Thoracic aorta (tissue), 2 donors: ENCODE measurements at regions not wholly inside any gene's neighbourhood (a gene's known extent, or its start where the extent isn't known, plus 50 kb on each side); places are given as distances from the start of the nearest gene placed in this dataset.

Experiments used
- ATAC-seq: fragments of 150-250 bp; one replicate; pipeline ENCODE4 v1.8.0; 2017; ENCODE audit warnings: low read depth; ENCODE audit not compliant: insufficient number of reproducible peaks, low FRiP score
- DNase-seq: peaks from one replicate; pipeline ENCODE4 v3.0.0-alpha.2; 2020; ENCODE audit warnings: low spot score
- H3K27ac ChIP-seq, 2 donors: fragments of 200-600 bp; sonication (generic); 1 replicate in 1 of 2; 2 replicates in 1 of 2; pipeline ENCODE4 v1.5.1; 2016; ENCODE audit warnings: mild to moderate bottlenecking in 2 of 2, moderate library complexity in 2 of 2
- H3K27me3 ChIP-seq: fragments of 200-600 bp; sonication (generic); replicated peaks from 2 replicates; pipeline ENCODE4 v1.6.0; 2016; ENCODE audit warnings: mild to moderate bottlenecking; ENCODE audit not compliant: insufficient read depth
- H3K36me3 ChIP-seq: fragments of 200-600 bp; sonication (generic); one replicate; pipeline ENCODE4 v1.5.1; 2016
- H3K4me1 ChIP-seq, 2 donors: fragments of 200-600 bp; sonication (generic); 1 replicate in 1 of 2; 2 replicates in 1 of 2; pipeline versions ENCODE4 v1.5.1 to v1.6.0; 2016; ENCODE audit warnings: low read depth in 2 of 2, mild to moderate bottlenecking in 1 of 2; ENCODE audit not compliant: control insufficient read depth in 1 of 2
- H3K4me3 ChIP-seq: fragments of 200-600 bp; sonication (generic); 2 replicates; pipeline ENCODE4 v1.5.1; 2016; ENCODE audit warnings: mild to moderate bottlenecking
- H3K9me3 ChIP-seq: fragments of 200-600 bp; sonication (generic); 2 replicates; pipeline ENCODE4 v1.5.1; 2016
- CTCF ChIP-seq: fragments of 200-600 bp; sonication (generic); IDR thresholded peaks from one replicate; pipeline ENCODE4 v1.5.1; 2019; ENCODE audit warnings: antibody characterized with exemption

GRCh38 chr20:12375967-12376366, 458.3 kb downstream of the BTBD3 start:
- Histone ChIP-seq H3K4me1 (no peaks in the 10 kb centered on the region), H3K27me3 (no peaks in the 10 kb centered on the region), H3K4me3 (no peak overlapping the region), H3K36me3 (no peaks in the 10 kb centered on the region), H3K27ac (no peak overlapping the region), H3K9me3 (no peaks in the 10 kb centered on the region)
- no peak for ATAC-seq
- no peak for TF ChIP-seq CTCF
- DNase-seq, result no peak

- no peak overlapping the region for H3K27ac ChIP-seq
- peak; percentile 36 for ATAC-seq
These were observed 466.1 kb downstream of the BTBD3 start for GRCh38 chr20:12383821-12384220.

GRCh38 chr20:12386821-12387220, 469.1 kb downstream of the BTBD3 start:
- Histone ChIP-seq H3K27ac (no peak overlapping the region), H3K4me1 (no peaks in the 10 kb centered on the region), H3K9me3 (no peaks in the 10 kb centered on the region), H3K36me3 (no peaks in the 10 kb centered on the region), H3K4me3 (no peak overlapping the region), H3K27me3 (no peaks in the 10 kb centered on the region)
- ATAC-seq, result no peak
- no peak for TF ChIP-seq CTCF
- DNase-seq, result no peak

More at GRCh38 chr20:12383821-12384220, 466.1 kb downstream of the BTBD3 start:
- no peak for TF ChIP-seq CTCF
- no peaks in the 10 kb centered on the region for H3K4me1 ChIP-seq
- no peak for DNase-seq
- no peaks in the 10 kb centered on the region for H3K36me3 ChIP-seq
- H3K4me3 ChIP-seq, result no peak overlapping the region
- H3K27me3 ChIP-seq, result no peaks in the 10 kb centered on the region
- no peaks in the 10 kb centered on the region for H3K9me3 ChIP-seq

- no peaks in the 10 kb centered on the region for H3K9me3 ChIP-seq
- no peak for TF ChIP-seq CTCF
- no peaks in the 10 kb centered on the region for H3K27me3 ChIP-seq
- H3K4me3 ChIP-seq, result no peak overlapping the region
- no peaks in the 10 kb centered on the region for H3K4me1 ChIP-seq
- H3K27ac ChIP-seq, result no peak overlapping the region
- DNase-seq, result no peak
- ATAC-seq, result no peak
- H3K36me3 ChIP-seq, result no peaks in the 10 kb centered on the region
These were observed 473.4 kb downstream of the BTBD3 start for GRCh38 chr20:12391099-12391498.

GRCh38 chr20:12394786-12395185, 477.1 kb downstream of the BTBD3 start:
- Histone ChIP-seq H3K27me3 (no peaks in the 10 kb centered on the region), H3K4me1 (no peaks in the 10 kb centered on the region), H3K36me3 (no peaks in the 10 kb centered on the region), H3K4me3 (no peak overlapping the region), H3K27ac (no peak overlapping the region), H3K9me3 (no peaks in the 10 kb centered on the region)
- TF ChIP-seq CTCF, result no peak
- no peak for ATAC-seq
- DNase-seq, result no peak
